Esophagus muscularis mucosa (tissue), 3 donors: ENCODE measurements at regions not wholly inside any gene's neighbourhood (a gene's known extent, or its start where the extent isn't known, plus 50 kb on each side); places are given as distances from the start of the nearest gene placed in this dataset.

Experiments used
- CTCF ChIP-seq, 3 experiments: fragments of 200-600 bp in 2 of 3; fragments of 450-650 bp in 1 of 3; sonication (generic) in 2 of 3; IDR thresholded peaks; one replicate each; pipeline ENCODE4 v1.5.1; 2017 to 2019; ENCODE audit warnings: antibody characterized with exemption in 3 of 3, mild to moderate bottlenecking in 2 of 3, moderate library complexity in 1 of 3
- POLR2A ChIP-seq: fragments of 450-650 bp; IDR thresholded peaks from one replicate; pipeline ENCODE4 v1.6.1; 2017; ENCODE audit warnings: antibody characterized with exemption, moderate library complexity, mild to moderate bottlenecking, low read depth
- POLR2AphosphoS5 ChIP-seq, 2 donors: sonication (generic); formaldehyde crosslinking; IDR thresholded peaks; one replicate each; pipeline ENCODE4 v1.6.1; 2017; ENCODE audit warnings: antibody characterized with exemption in 2 of 2

- no peak for TF ChIP-seq POLR2A
- TF ChIP-seq CTCF (IDR thresholded peaks at IDR 0.05): no peak
- no peak for TF ChIP-seq POLR2AphosphoS5 (IDR thresholded peaks at IDR 0.05)
These were observed 50.9 kb upstream of the NXT1 start for GRCh38 chr20:23299673-23300050.
